ENCODE measurements at regions not wholly inside any gene's neighbourhood (a gene's known extent, or its start where the extent isn't known, plus 50 kb on each side); places are given as distances from the start of the nearest gene placed in this dataset.
"Not testable (repeated sequence)": the region's sequence is repeated elsewhere in the genome, so short reads cannot be mapped to it uniquely, and the experiment has no call there.

GRCh38 chr5:87640902-87641301 is 228.2 kb upstream of the CCNH start:
- in situ Hi-C loops (cut with HindIII; ENCODE audit: low pct_ligation_motif_present, low pct_unique_long_range_greater_than_20kb, low sequenced_read_pairs), result no loop called here
- DNase-seq, result no peak

GRCh38 chr5:87627363-87627762 is 214.6 kb upstream of the CCNH start:
- in situ Hi-C loops (cut with HindIII; ENCODE audit: low pct_ligation_motif_present, low pct_unique_long_range_greater_than_20kb, low sequenced_read_pairs), result no loop called here
- DNase-seq, result no peak

DNA sequence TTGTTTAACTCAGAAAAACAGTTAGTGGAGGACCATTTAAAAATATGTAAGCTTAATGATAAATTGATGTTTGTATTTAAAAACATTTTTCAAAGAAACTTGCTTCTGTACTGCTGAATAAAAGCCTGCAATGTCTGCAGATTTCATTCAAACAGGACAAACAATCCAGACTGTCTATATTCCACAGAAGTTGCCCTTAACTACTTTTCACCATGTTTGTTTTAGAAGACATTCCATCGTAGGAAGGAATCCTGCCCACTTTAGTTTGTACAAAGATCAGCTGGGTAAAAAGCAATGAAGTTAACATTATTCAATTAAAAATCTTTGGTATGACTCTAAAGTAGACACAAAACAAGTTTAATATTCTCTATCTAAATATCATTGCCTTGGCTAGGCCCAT is 195.7 kb upstream of the CCNH start:
- in situ Hi-C loops (cut with HindIII; ENCODE audit: low pct_ligation_motif_present, low pct_unique_long_range_greater_than_20kb, low sequenced_read_pairs), result no loop called here
- no peak for DNase-seq

DNA sequence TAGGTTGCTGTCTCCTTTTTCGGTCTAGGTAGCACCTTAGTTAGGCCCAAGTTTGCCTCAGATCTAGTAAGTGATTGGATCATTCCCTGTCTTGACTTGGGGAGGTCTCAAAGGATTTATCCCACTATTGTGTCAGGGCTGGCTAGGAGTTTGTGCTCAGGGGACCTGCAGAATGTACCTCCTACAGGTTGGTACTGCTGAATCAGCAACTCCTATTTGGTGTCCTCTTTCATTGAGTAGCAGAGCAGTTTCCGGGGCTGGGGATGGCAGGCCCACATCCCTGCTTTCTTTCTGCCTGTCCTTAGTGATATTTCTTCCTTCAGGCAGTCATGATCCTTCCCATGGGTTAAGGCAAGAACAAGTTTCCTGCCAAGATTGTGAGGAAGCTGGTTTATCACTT is 192.9 kb upstream of the CCNH start:
- DNase-seq, result no peak
- in situ Hi-C loops (cut with HindIII; ENCODE audit: low pct_ligation_motif_present, low pct_unique_long_range_greater_than_20kb, low sequenced_read_pairs), result no loop called here

GRCh38 chr5:87599778-87600177 is 187.0 kb upstream of the CCNH start:
- in situ Hi-C loops (cut with HindIII; ENCODE audit: low pct_ligation_motif_present, low pct_unique_long_range_greater_than_20kb, low sequenced_read_pairs), result no loop called here
- DNase-seq, result no peak

- no peak for DNase-seq
- in situ Hi-C loops (cut with HindIII; ENCODE audit: low pct_ligation_motif_present, low pct_unique_long_range_greater_than_20kb, low sequenced_read_pairs), result no loop called here
These were observed 185.7 kb upstream of the CCNH start for GRCh38 chr5:87598460-87598859.

GRCh38 chr5:87594566-87594965 is 181.8 kb upstream of the CCNH start:
- DNase-seq, result no peak
- in situ Hi-C loops (cut with HindIII; ENCODE audit: low pct_ligation_motif_present, low pct_unique_long_range_greater_than_20kb, low sequenced_read_pairs), result no loop called here

DNA sequence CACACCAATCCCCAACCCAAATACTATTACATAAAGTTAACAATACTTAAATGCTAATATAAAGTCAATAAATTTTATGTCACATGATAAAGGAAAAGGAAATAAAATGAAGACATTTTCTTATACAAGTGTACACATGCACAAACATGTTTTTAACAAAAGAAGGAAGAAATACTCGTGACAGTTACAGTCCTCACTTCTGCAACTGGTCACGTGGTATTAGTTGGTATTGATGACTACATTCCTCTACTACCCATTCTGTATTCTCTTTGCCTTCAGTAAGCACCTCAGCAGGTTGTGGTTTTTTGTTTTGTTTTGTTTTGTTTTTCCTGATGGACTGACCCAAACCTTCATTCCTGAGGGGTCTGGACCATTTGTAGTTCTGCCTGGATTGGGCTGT is 176.9 kb upstream of the CCNH start:
- DNase-seq, result no peak
- in situ Hi-C loops (cut with HindIII; ENCODE audit: low pct_ligation_motif_present, low pct_unique_long_range_greater_than_20kb, low sequenced_read_pairs), result no loop called here

GRCh38 chr5:87588316-87588715 is 175.6 kb upstream of the CCNH start:
- no peak for DNase-seq
- in situ Hi-C loops (cut with HindIII; ENCODE audit: low pct_ligation_motif_present, low pct_unique_long_range_greater_than_20kb, low sequenced_read_pairs), result no loop called here

- DNase-seq; in situ Hi-C loops (cut with HindIII; ENCODE audit: low pct_ligation_motif_present, low pct_unique_long_range_greater_than_20kb, low sequenced_read_pairs): not testable (repeated sequence)
These were observed 171.0 kb upstream of the CCNH start for GRCh38 chr5:87583704-87584103.

DNA sequence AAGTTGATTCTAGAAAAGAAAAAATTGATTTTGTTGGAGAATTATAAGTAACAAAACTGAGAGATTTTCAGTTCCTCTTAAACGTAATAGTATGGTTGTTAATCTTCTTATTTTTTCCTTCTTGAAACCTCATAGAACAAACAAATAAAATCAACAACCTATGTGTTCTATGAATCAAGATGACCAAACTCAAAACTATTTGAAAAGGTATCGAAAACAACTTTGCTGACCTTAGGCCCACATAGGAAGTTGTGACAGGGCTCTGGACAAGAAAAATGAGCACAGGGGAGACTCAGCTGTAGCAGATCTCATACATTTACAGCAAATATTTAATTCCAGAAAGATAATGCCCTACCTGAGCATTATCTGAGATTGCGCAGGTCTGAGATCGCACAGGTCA is 169.4 kb upstream of the CCNH start:
- DNase-seq, result no peak
- in situ Hi-C loops (cut with HindIII; ENCODE audit: low pct_ligation_motif_present, low pct_unique_long_range_greater_than_20kb, low sequenced_read_pairs), result no loop called here

DNA sequence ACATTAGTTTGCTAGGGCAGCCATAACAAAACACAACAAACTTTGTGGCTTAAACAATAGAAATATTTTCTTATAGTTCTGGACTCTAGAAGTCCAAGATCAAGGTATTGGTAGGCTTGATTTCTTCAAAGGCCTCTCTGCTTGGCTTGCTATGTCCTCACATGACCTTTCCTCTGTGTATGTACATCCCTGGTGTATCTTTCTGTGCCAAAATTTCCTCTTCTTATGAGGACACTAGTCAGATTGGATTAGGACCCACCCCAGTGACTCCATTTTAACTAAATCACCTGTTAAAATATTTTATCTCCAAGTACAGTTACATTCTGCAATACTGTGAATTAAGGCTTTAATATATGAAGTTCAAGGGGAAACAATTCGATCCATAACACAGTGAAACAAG is 168.9 kb upstream of the CCNH start:
- no peak for DNase-seq
- in situ Hi-C loops (cut with HindIII; ENCODE audit: low pct_ligation_motif_present, low pct_unique_long_range_greater_than_20kb, low sequenced_read_pairs), result no loop called here

- in situ Hi-C loops (cut with HindIII; ENCODE audit: low pct_ligation_motif_present, low pct_unique_long_range_greater_than_20kb, low sequenced_read_pairs), result no loop called here
- DNase-seq, result no peak
These were observed 166.9 kb upstream of the CCNH start for GRCh38 chr5:87579678-87580077.

DNA sequence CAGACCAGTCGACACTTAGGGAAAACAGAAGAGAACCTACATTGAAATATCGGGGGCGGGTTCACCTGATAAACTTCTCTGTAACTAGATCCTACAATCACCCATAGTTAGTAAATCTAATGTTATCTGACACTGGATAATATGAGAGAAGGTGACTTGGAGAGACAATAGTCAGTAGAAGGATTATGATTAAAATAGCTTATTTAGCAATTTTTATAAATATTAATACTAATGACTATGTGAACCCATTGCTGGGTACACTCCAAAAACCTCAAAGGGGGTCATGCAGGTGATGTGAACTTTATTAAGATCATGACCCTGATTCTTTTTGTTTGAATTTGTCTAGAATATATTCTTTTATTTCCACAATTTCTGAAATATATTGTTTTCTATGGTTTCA is 164.1 kb upstream of the CCNH start:
- no peak for DNase-seq
- in situ Hi-C loops (cut with HindIII; ENCODE audit: low pct_ligation_motif_present, low pct_unique_long_range_greater_than_20kb, low sequenced_read_pairs), result no loop called here

GRCh38 chr5:87576306-87576705 is 163.6 kb upstream of the CCNH start:
- DNase-seq; in situ Hi-C loops (cut with HindIII; ENCODE audit: low pct_ligation_motif_present, low pct_unique_long_range_greater_than_20kb, low sequenced_read_pairs): not testable (repeated sequence)

- DNase-seq, result no peak
- in situ Hi-C loops (cut with HindIII; ENCODE audit: low pct_ligation_motif_present, low pct_unique_long_range_greater_than_20kb, low sequenced_read_pairs), result no loop called here
These were observed 161.4 kb upstream of the CCNH start for GRCh38 chr5:87574106-87574505.

DNA sequence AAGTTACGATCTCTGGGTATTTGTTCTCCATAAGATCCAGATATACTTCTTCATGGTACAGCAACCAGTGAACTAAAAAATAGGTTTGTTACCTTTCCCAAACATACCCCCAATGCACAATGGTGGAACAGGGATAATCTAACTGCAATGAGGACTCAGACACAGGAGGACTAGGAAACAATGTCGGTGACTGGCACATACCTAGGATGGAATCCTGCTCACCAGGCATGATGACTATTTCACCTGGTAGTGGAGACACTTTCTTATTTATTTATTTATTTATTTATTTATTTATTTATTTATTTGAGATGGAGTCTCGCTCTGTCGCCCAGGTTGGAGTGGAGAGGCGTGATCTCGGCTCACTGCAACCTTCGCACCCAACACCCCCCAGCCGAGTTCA is 159.9 kb upstream of the CCNH start:
- DNase-seq, result no peak

GRCh38 chr5:87572090-87572489 is 159.4 kb upstream of the CCNH start:
- in situ Hi-C loops (cut with HindIII; ENCODE audit: low pct_ligation_motif_present, low pct_unique_long_range_greater_than_20kb, low sequenced_read_pairs), result no loop called here
- no peak for DNase-seq

More for the DNA sequence above, 159.9 kb upstream of the CCNH start:
- in situ Hi-C loops (cut with HindIII; ENCODE audit: low pct_ligation_motif_present, low pct_unique_long_range_greater_than_20kb, low sequenced_read_pairs), result no loop called here

- in situ Hi-C loops (cut with HindIII; ENCODE audit: low pct_ligation_motif_present, low pct_unique_long_range_greater_than_20kb, low sequenced_read_pairs), result no loop called here
- DNase-seq, result no peak
These were observed 157.6 kb upstream of the CCNH start for GRCh38 chr5:87570366-87570765.

- in situ Hi-C loops (cut with HindIII; ENCODE audit: low pct_ligation_motif_present, low pct_unique_long_range_greater_than_20kb, low sequenced_read_pairs), result no loop called here
- DNase-seq, result no peak
These were observed 149.3 kb upstream of the CCNH start for GRCh38 chr5:87562068-87562467.

GRCh38 chr5:87560528-87560927 is 147.8 kb upstream of the CCNH start:
- in situ Hi-C loops (cut with HindIII; ENCODE audit: low pct_ligation_motif_present, low pct_unique_long_range_greater_than_20kb, low sequenced_read_pairs), result no loop called here
- DNase-seq, result no peak
